NCI-H526 (cell line): ENCODE measurements at regions not wholly inside any gene's neighbourhood (a gene's known extent, or its start where the extent isn't known, plus 50 kb on each side); places are given as distances from the start of the nearest gene placed in this dataset.
A peak's percentile ranks its signal among the peaks of the same experiment; 100 is the strongest.
"Not testable (repeated sequence)": the region's sequence is repeated elsewhere in the genome, so short reads cannot be mapped to it uniquely, and the experiment has no call there.

Experiments used
- DNase-seq, 2 experiments: peaks; one replicate each; lab custom pipeline; 2025; lab: John Stamatoyannopoulos, UW

- peak in 1 of 2 experiments; percentile 36 for DNase-seq
Measured at GRCh38 chr5:53733853-53734252, 173.4 kb downstream of the NDUFS4 start.

GRCh38 chr5:53738105-53738504 is 177.7 kb downstream of the NDUFS4 start:
- DNase-seq, result no peak

- no peak for DNase-seq
Measured at GRCh38 chr5:53739111-53739510, 178.7 kb downstream of the NDUFS4 start.

GRCh38 chr5:53749621-53750020 is 189.2 kb downstream of the NDUFS4 start:
- no peak for DNase-seq

- not testable (repeated sequence) for DNase-seq
Measured at GRCh38 chr5:53752282-53752681, 191.8 kb downstream of the NDUFS4 start.

GRCh38 chr5:53766673-53767072 is 206.2 kb downstream of the NDUFS4 start:
- DNase-seq, result no peak

GRCh38 chr5:53777864-53778618 is 217.6 kb downstream of the NDUFS4 start:
- DNase-seq, result no peak

- no peak for DNase-seq
Measured at GRCh38 chr5:53779541-53779981, 219.1 kb downstream of the NDUFS4 start.

- peak; percentile 23 to 32 for DNase-seq
Measured at GRCh38 chr5:53782620-53783019, 222.2 kb downstream of the NDUFS4 start.

- no peak for DNase-seq
Measured at GRCh38 chr5:53783624-53784228, 223.3 kb downstream of the NDUFS4 start.

- DNase-seq, result no peak
Measured at GRCh38 chr5:53784596-53784995, 224.2 kb downstream of the NDUFS4 start.

- DNase-seq, result no peak
Measured at GRCh38 chr5:53785924-53786323, 225.5 kb downstream of the NDUFS4 start.

- DNase-seq, result no peak
Measured at GRCh38 chr5:53790026-53790425, 229.6 kb downstream of the NDUFS4 start.

GRCh38 chr5:53792338-53792737 is 231.9 kb downstream of the NDUFS4 start:
- no peak for DNase-seq

- not testable (repeated sequence) for DNase-seq
Measured at GRCh38 chr5:53799644-53800043, 239.2 kb downstream of the NDUFS4 start.

GRCh38 chr5:53808392-53808791 is 248.0 kb downstream of the NDUFS4 start:
- not testable (repeated sequence) for DNase-seq

GRCh38 chr5:53814819-53815218 is 254.4 kb downstream of the NDUFS4 start:
- DNase-seq, result no peak

GRCh38 chr5:53815471-53815870 is 255.0 kb downstream of the NDUFS4 start:
- DNase-seq, result no peak

- DNase-seq, result no peak
Measured at GRCh38 chr5:53817183-53817582, 256.7 kb downstream of the NDUFS4 start.

GRCh38 chr5:53819482-53819881 is 259.0 kb downstream of the NDUFS4 start:
- no peak for DNase-seq

- DNase-seq, result no peak
Measured at GRCh38 chr5:53820119-53820801, 259.8 kb downstream of the NDUFS4 start.

GRCh38 chr5:53820802-53821171 is 260.3 kb downstream of the NDUFS4 start:
- peak; percentile 60 to 67 for DNase-seq

GRCh38 chr5:53825016-53825415 is 264.6 kb downstream of the NDUFS4 start:
- no peak for DNase-seq
